CD14-positive monocyte (primary cell): ENCODE measurements at regions not wholly inside any gene's neighbourhood (a gene's known extent, or its start where the extent isn't known, plus 50 kb on each side); places are given as distances from the start of the nearest gene placed in this dataset.

Source experiments
- DNase-seq, 3 donors: peaks; one replicate each; pipeline ENCODE4 v3.0.0-alpha.2; 2011 to 2022
- H2AFZ ChIP-seq: 2 replicates; pipeline ENCODE4 v1.6.0; 2012; ENCODE audit warnings: mild to moderate bottlenecking, low read depth, low read length, inconsistent platforms; ENCODE audit not compliant: insufficient read depth, poor library complexity, severe bottlenecking
- H3K27ac ChIP-seq, 2 donors: 1 replicate in 1 of 2; 2 replicates in 1 of 2; pipeline ENCODE4 v1.5.1; 2012 to 2013; ENCODE audit warnings: low read length in 2 of 2, control low read depth in 1 of 2, inconsistent platforms in 1 of 2, low read depth in 1 of 2, mild to moderate bottlenecking in 1 of 2
- H3K27me3 ChIP-seq, 2 donors: one replicate each; pipeline versions ENCODE4 v1.6.0 to v1.6.1; 2011 to 2013; ENCODE audit warnings: low read length in 2 of 2; ENCODE audit not compliant: control insufficient read depth in 2 of 2, insufficient read depth in 2 of 2
- H3K36me3 ChIP-seq, 2 donors: replicated peaks in 1 of 2; 1 replicate in 1 of 2; 2 replicates in 1 of 2; pipeline versions ENCODE4 v1.5.1 to v1.6.1; 2012 to 2013; ENCODE audit warnings: low read length in 2 of 2, control low read depth in 1 of 2, inconsistent platforms in 1 of 2, mild to moderate bottlenecking in 1 of 2; ENCODE audit not compliant: insufficient read depth in 2 of 2, control insufficient read depth in 1 of 2
- H3K4me1 ChIP-seq, 2 donors: 1 replicate in 1 of 2; 2 replicates in 1 of 2; pipeline versions ENCODE4 v1.5.1 to v1.6.1; 2012 to 2013; ENCODE audit warnings: low read length in 2 of 2, control low read depth in 1 of 2, inconsistent platforms in 1 of 2, mild to moderate bottlenecking in 1 of 2, moderate library complexity in 1 of 2; ENCODE audit not compliant: insufficient read depth in 2 of 2, control insufficient read depth in 1 of 2
- H3K4me2 ChIP-seq: replicated peaks from 2 replicates; pipeline ENCODE3; 2012; ENCODE audit warnings: low read length, moderate library complexity, mild to moderate bottlenecking; ENCODE audit not compliant: poor library complexity, severe bottlenecking; ENCODE audit errors: extremely low read depth
- H3K4me3 ChIP-seq, 3 experiments: fragments of 200-600 bp in 1 of 3; sonication (generic) in 1 of 3; replicated peaks in 1 of 3; 1 replicate in 2 of 3; 2 replicates in 1 of 3; pipeline ENCODE4 v1.5.1; 2011 to 2013; ENCODE audit warnings: low read length in 3 of 3, mild to moderate bottlenecking in 3 of 3, control low read depth in 2 of 3, low read depth in 2 of 3, inconsistent platforms in 1 of 3, moderate library complexity in 1 of 3
- H3K79me2 ChIP-seq: 2 replicates; pipeline ENCODE4 v1.6.0; 2012; ENCODE audit warnings: mild to moderate bottlenecking, control low read depth, inconsistent platforms, low read length, moderate library complexity; ENCODE audit not compliant: insufficient read depth
- H3K9ac ChIP-seq: 2 replicates; pipeline ENCODE4 v1.6.0; 2017; ENCODE audit warnings: low read length, mild to moderate bottlenecking; ENCODE audit not compliant: insufficient read depth, poor library complexity, severe bottlenecking
- H3K9me3 ChIP-seq, 2 donors: replicated peaks in 1 of 2; 1 replicate in 1 of 2; 2 replicates in 1 of 2; pipeline versions ENCODE4 v1.5.1 to v1.6.1; 2012 to 2013; ENCODE audit warnings: low read length in 2 of 2, control low read depth in 1 of 2; ENCODE audit not compliant: control insufficient read depth in 1 of 2, insufficient read depth in 1 of 2
- H4K20me1 ChIP-seq: 2 replicates; pipeline ENCODE4 v1.6.0; 2012; ENCODE audit warnings: mild to moderate bottlenecking, low read length, control low read depth, moderate library complexity; ENCODE audit not compliant: insufficient read depth
- H3K27ac Mint-ChIP-seq, 7 donors: one replicate each; pipeline ENCODE4 v1.8.0; 2020; ENCODE audit warnings: mild to moderate bottlenecking in 7 of 7, mixed read lengths in 7 of 7, moderate library complexity in 6 of 7, inconsistent platforms in 2 of 7
- H3K27me3 Mint-ChIP-seq, 3 donors: one replicate each; pipeline ENCODE4 v1.8.0; 2021 to 2022; ENCODE audit warnings: low read depth in 3 of 3, mild to moderate bottlenecking in 3 of 3, mixed read lengths in 3 of 3, moderate library complexity in 3 of 3, inconsistent platforms in 1 of 3
- H3K36me3 Mint-ChIP-seq, 2 donors: one replicate each; pipeline ENCODE4 v1.8.0; 2020; ENCODE audit warnings: mixed read lengths in 2 of 2, inconsistent platforms in 1 of 2, mild to moderate bottlenecking in 1 of 2
- H3K4me1 Mint-ChIP-seq: one replicate; pipeline ENCODE4 v1.8.0; 2020; ENCODE audit warnings: mild to moderate bottlenecking, mixed read lengths
- H3K4me3 Mint-ChIP-seq, 2 donors: one replicate each; pipeline ENCODE4 v1.8.0; 2020; ENCODE audit warnings: mild to moderate bottlenecking in 2 of 2, mixed read lengths in 2 of 2, moderate library complexity in 1 of 2
- H3K9me3 Mint-ChIP-seq, 7 donors: one replicate each; pipeline ENCODE4 v1.8.0; 2020 to 2022; ENCODE audit warnings: mixed read lengths in 7 of 7, mild to moderate bottlenecking in 6 of 7, moderate library complexity in 6 of 7, inconsistent platforms in 2 of 7
- CTCF ChIP-seq: fragments of 200-600 bp; IDR thresholded peaks from one replicate; pipeline ENCODE4 v1.8.0; 2022; ENCODE audit warnings: antibody characterized with exemption, mild to moderate bottlenecking
- WGBS: methylation state at CpG from one replicate; pipeline ENCODE4 v1.1.5; 2013; ENCODE audit warnings: missing lambda C conversion rate; ENCODE audit not compliant: insufficient coverage; 5-methylcytosine and 5-hydroxymethylcytosine counted together
- intact Hi-C, 2 donors: fragments of 100-400 bp; cut with micrococcal nuclease; formaldehyde crosslinking; loops; one replicate each; pipeline versions ENCODE4 v1.15.0 to v1.15.1; 2023

DNA sequence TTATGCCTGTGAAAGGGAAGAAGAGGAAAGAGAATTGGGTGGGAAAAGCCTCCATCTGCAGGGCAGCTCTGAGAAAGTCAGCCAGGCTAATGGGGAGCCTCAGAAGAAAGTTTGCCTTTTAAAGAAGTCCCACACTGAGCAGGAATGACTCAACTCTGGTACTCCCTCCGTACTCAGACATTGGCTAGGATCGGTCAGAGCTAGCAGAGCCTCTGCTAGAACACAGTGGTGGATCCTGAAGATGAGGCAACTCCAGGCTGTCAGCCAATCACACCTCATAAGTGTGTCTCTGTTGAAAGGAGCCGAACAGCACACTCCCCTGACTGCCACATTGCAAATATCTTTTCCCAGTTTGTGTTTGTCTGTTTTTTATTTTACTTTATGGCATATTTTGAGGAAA, 96.9 kb downstream of the HNRNPLL start:
- no peak for DNase-seq
- Mint-ChIP-seq H3K36me3 (peaks cover 0 to 5% of the 10 kb centered on the region in 2 donors), H3K9me3 (peaks cover 10 to 27% (median 18%) of the 10 kb centered on the region in 7 donors), H3K4me3 (no peak overlapping the region), H3K27ac (no peak overlapping the region), H3K4me1 (peaks cover 7% of the 10 kb centered on the region), H3K27me3 (peaks cover 4 to 12% (median 7%) of the 10 kb centered on the region in 3 donors)
- H3K4me3 ChIP-seq, result no peak overlapping the region
- 100% methylated on average over 2 of the region's 3 CpGs for WGBS
- no peaks in the 10 kb centered on the region for H3K4me1 ChIP-seq
- no peak for TF ChIP-seq CTCF
- H2AFZ ChIP-seq, result no peak overlapping the region
- no peak overlapping the region for H3K9ac ChIP-seq
- no peaks in the 10 kb centered on the region for H3K36me3 ChIP-seq
- intact Hi-C loops, result loop anchor here in 1 of 2 donors (5.0 kb wide), 1 partner anchor 188 kb away; no protein-coding TSS in a partner anchor
- no peak overlapping the region for H3K27ac ChIP-seq
- H3K79me2 ChIP-seq, result no peaks in the 10 kb centered on the region
- no peaks in the 10 kb centered on the region for H4K20me1 ChIP-seq
- no peaks in the 10 kb centered on the region for H3K27me3 ChIP-seq
- H3K4me2 ChIP-seq, result no peak overlapping the region
- H3K9me3 ChIP-seq, result peaks cover 12 to 13% of the 10 kb centered on the region in 2 donors

- H3K27ac Mint-ChIP-seq, result no peak overlapping the region
- Histone ChIP-seq H3K4me3 (no peak overlapping the region), H3K9ac (no peak overlapping the region), H3K9me3 (peaks cover 12 to 13% of the 10 kb centered on the region in 2 donors), H3K4me2 (no peak overlapping the region), H4K20me1 (no peaks in the 10 kb centered on the region), H3K4me1 (no peaks in the 10 kb centered on the region), H2AFZ (no peak overlapping the region), H3K27me3 (no peaks in the 10 kb centered on the region), H3K27ac (no peak overlapping the region), H3K36me3 (no peaks in the 10 kb centered on the region), H3K79me2 (no peaks in the 10 kb centered on the region)
- H3K9me3 Mint-ChIP-seq, result peaks cover 10 to 27% (median 18%) of the 10 kb centered on the region in 7 donors
- WGBS, result 83% methylated on average over 1 of the region's 3 CpGs
- no peak for DNase-seq
- H3K27me3 Mint-ChIP-seq, result peaks cover 1 to 10% (median 9%) of the 10 kb centered on the region in 3 donors
- no peak overlapping the region for H3K4me3 Mint-ChIP-seq
- intact Hi-C loops, result no loop called here
- no peak for TF ChIP-seq CTCF
- H3K36me3 Mint-ChIP-seq, result peaks cover 0 to 5% of the 10 kb centered on the region in 2 donors
- H3K4me1 Mint-ChIP-seq, result peaks cover 7% of the 10 kb centered on the region
Observed at GRCh38 chr2:38504169-38504568, 98.6 kb downstream of the HNRNPLL start.
